HCT116 (cell line): ENCODE measurements at regions not wholly inside any gene's neighbourhood (a gene's known extent, or its start where the extent isn't known, plus 50 kb on each side); places are given as distances from the start of the nearest gene placed in this dataset.

Experiments used
- ATAC-seq: fragments of 200-7000 bp; cut with Tn5 transposase; 2 replicates; pipeline ENCODE4 v1.9.1; 2020; ENCODE audit warnings: mild to moderate bottlenecking, moderate library complexity
- BruUV-seq: library from RNA; stranded (reverse); fragments of 400-500 nt; replicated peaks from 2 replicates; lab custom pipeline; 2021; lab: Mats Ljungman, UMichigan
- CTCF ChIA-PET: fragments of 300-600 bp; sonication (Branson Sonifier 250); formaldehyde crosslinking; loops from one replicate; lab custom pipeline; 2021; ENCODE audit warnings: antibody characterized with exemption; lab: Charles Lee
- POLR2A ChIA-PET: fragments of 300-600, 350-600 bp; sonication (Branson Sonifier 250); formaldehyde crosslinking; loops from one replicate; lab custom pipeline; 2021; ENCODE audit warnings: antibody characterized with exemption; lab: Charles Lee
- RAD21 ChIA-PET, 2 experiments: fragments of 300-600 bp; sonication (Branson Sonifier 250); formaldehyde crosslinking; loops; one replicate each; lab custom pipeline; 2023; ENCODE audit warnings: low total read pairs in 2 of 2; ENCODE audit not compliant: uncharacterized antibody in 2 of 2, unreplicated experiment in 2 of 2, low non-redundant PET in 1 of 2; lab: Charles Lee
- DNase-seq: peaks from one replicate; pipeline ENCODE4 v3.0.0-alpha.2; 2010; ENCODE audit warnings: low read depth, low spot score
- H2AFZ ChIP-seq: fragments of 200-600 bp; shearing (Covaris generic), sonication (generic); 2 replicates; pipeline ENCODE4 v1.6.1; 2017; ENCODE audit warnings: low read depth, mixed run types, mixed read lengths, antibody characterized with exemption, low read length; ENCODE audit not compliant: poor library complexity, severe bottlenecking
- H3K27ac ChIP-seq: 2 replicates; pipeline ENCODE4 v1.5.1; 2012; ENCODE audit warnings: low read depth, low read length
- H3K27me3 ChIP-seq: fragments of 200-600 bp; sonication (generic); 2 replicates; pipeline ENCODE4 v1.6.1; 2016; ENCODE audit warnings: mixed run types, low read length, mixed read lengths; ENCODE audit not compliant: insufficient read depth
- H3K36me3 ChIP-seq, 2 experiments: fragments of 200-500 bp in 1 of 2; fragments of 200-600 bp in 1 of 2; sonication (Bioruptor generic) in 1 of 2; sonication (generic) in 1 of 2; 2 replicates each; pipeline versions ENCODE4 v1.5.1 to v1.6.1; 2014 to 2016; ENCODE audit warnings: low read length in 2 of 2, inconsistent platforms in 1 of 2, mixed read lengths in 1 of 2, mixed run types in 1 of 2; ENCODE audit not compliant: insufficient read depth in 2 of 2, control insufficient read depth in 1 of 2
- H3K4me1 ChIP-seq, 2 experiments: fragments of 200-600 bp in 1 of 2; sonication (generic) in 1 of 2; 2 replicates each; pipeline versions ENCODE4 v1.5.1 to v1.6.1; 2012 to 2017; ENCODE audit warnings: low read length in 2 of 2, inconsistent platforms in 1 of 2, mild to moderate bottlenecking in 1 of 2, mixed read lengths in 1 of 2, mixed run types in 1 of 2, moderate library complexity in 1 of 2; ENCODE audit not compliant: insufficient read depth in 2 of 2, control insufficient read depth in 1 of 2
- H3K4me2 ChIP-seq: fragments of 200-600 bp; sonication (generic); 2 replicates; pipeline ENCODE4 v1.6.1; 2017; ENCODE audit warnings: mixed run types, low read length, mixed read lengths
- H3K4me3 ChIP-seq, 2 experiments: fragments of 200-600 bp in 1 of 2; sonication (generic) in 1 of 2; replicated peaks in 1 of 2; 2 replicates each; pipeline ENCODE4 v1.5.1; 2011 to 2016; ENCODE audit warnings: low read length in 2 of 2, control low read depth in 1 of 2, low read depth in 1 of 2, mild to moderate bottlenecking in 1 of 2, mixed read lengths in 1 of 2, mixed run types in 1 of 2
- H3K79me2 ChIP-seq: fragments of 200-600 bp; sonication (generic); 2 replicates; pipeline ENCODE4 v1.6.1; 2017; ENCODE audit warnings: mild to moderate bottlenecking, mixed run types, low read length, moderate library complexity, mixed read lengths; ENCODE audit not compliant: insufficient read depth
- H3K9ac ChIP-seq: fragments of 200-600 bp; sonication (generic); 2 replicates; pipeline ENCODE4 v1.6.1; 2016; ENCODE audit warnings: low read length, mixed read lengths
- H3K9me2 ChIP-seq: fragments of 200-600 bp; sonication (generic), shearing (Covaris generic); 2 replicates; pipeline ENCODE4 v1.6.1; 2017; ENCODE audit warnings: mixed run types, mild to moderate bottlenecking, moderate library complexity; ENCODE audit not compliant: insufficient read depth
- H3K9me3 ChIP-seq, 2 experiments: fragments of 200-500 bp in 1 of 2; fragments of 200-600 bp in 1 of 2; sonication (Bioruptor generic) in 1 of 2; sonication (generic) in 1 of 2; 2 replicates each; pipeline ENCODE4 v1.6.1; 2014 to 2017; ENCODE audit warnings: low read length in 2 of 2, mixed read lengths in 2 of 2, inconsistent platforms in 1 of 2, low read depth in 1 of 2, mild to moderate bottlenecking in 1 of 2, mixed run types in 1 of 2, moderate library complexity in 1 of 2; ENCODE audit not compliant: control insufficient read depth in 1 of 2, insufficient read depth in 1 of 2
- H4K20me1 ChIP-seq: fragments of 200-600 bp; sonication (generic), shearing (Covaris generic); 2 replicates; pipeline ENCODE4 v1.6.1; 2017; ENCODE audit warnings: mixed run types, mild to moderate bottlenecking, moderate library complexity; ENCODE audit not compliant: insufficient read depth
- CEBPB ChIP-seq: IDR thresholded peaks from 2 replicates; pipeline ENCODE4 v1.6.1; 2012; ENCODE audit warnings: low read depth
- ELF1 ChIP-seq: IDR thresholded peaks from 2 replicates; pipeline ENCODE4 v1.6.1; 2012; ENCODE audit warnings: low read depth, borderline replicate concordance
- EZH2 ChIP-seq: fragments of 200-600 bp; sonication (generic); IDR thresholded peaks from 2 replicates; pipeline ENCODE4 v1.6.1; 2017; ENCODE audit warnings: antibody characterized with exemption, mixed run types
- EZH2phosphoT487 ChIP-seq: fragments of 200-600 bp; IDR thresholded peaks from 2 replicates; pipeline ENCODE4 v1.6.1; 2018; ENCODE audit warnings: antibody characterized with exemption, borderline replicate concordance
- JUND ChIP-seq: IDR thresholded peaks from 2 replicates; pipeline ENCODE4 v1.6.1; 2012
- POLR2A ChIP-seq: IDR thresholded peaks from 2 replicates; pipeline ENCODE4 v1.7.0; 2011; ENCODE audit warnings: borderline replicate concordance; ENCODE audit not compliant: insufficient read depth, insufficient read length; ENCODE audit errors: extremely low read depth
- RAD21 ChIP-seq: IDR thresholded peaks from 2 replicates; pipeline ENCODE4 v1.6.1; 2012; ENCODE audit warnings: low read depth, mild to moderate bottlenecking
- SP1 ChIP-seq: IDR thresholded peaks from 2 replicates; pipeline ENCODE4 v1.6.1; 2012; ENCODE audit warnings: low read depth
- TCF7L2 ChIP-seq: IDR thresholded peaks from 2 replicates; pipeline ENCODE4 v1.7.0; 2011; ENCODE audit warnings: borderline replicate concordance, inconsistent platforms; ENCODE audit not compliant: insufficient read depth, insufficient read length; ENCODE audit errors: extremely low read depth
- YY1 ChIP-seq: IDR thresholded peaks from 2 replicates; pipeline ENCODE4 v1.6.1; 2011; ENCODE audit warnings: low read length, low read depth, moderate library complexity, mild to moderate bottlenecking; ENCODE audit not compliant: insufficient replicate concordance; ENCODE audit errors: extremely low read depth
- ZFX ChIP-seq: fragments of 450-650 bp; IDR thresholded peaks from 2 replicates; pipeline ENCODE4 v1.6.1; 2017
- ZNF274 ChIP-seq: fragments of 200-500 bp; sonication (Bioruptor generic); IDR thresholded peaks from 2 replicates; pipeline ENCODE4 v1.6.1; 2014; ENCODE audit warnings: mild to moderate bottlenecking, low read depth, low read length, inconsistent platforms
- intact Hi-C: fragments of 100-400 bp; cut with micrococcal nuclease; formaldehyde crosslinking; loops from 2 replicates; pipeline ENCODE4 v1.10.0; 2022
- TF ChIP-seq, protein P1 (sequence below), 3 experiments: fragments of 200-600 bp in 1 of 3; sonication (generic) in 1 of 3; IDR thresholded peaks in 2 of 3; conservative IDR thresholded peaks in 1 of 3; 2 replicates each; pipeline ENCODE4 v1.5.1; 2012 to 2017; ENCODE audit warnings: low read depth in 2 of 3, low read length in 2 of 3, antibody characterized with exemption in 1 of 3, borderline replicate concordance in 1 of 3, control low read depth in 1 of 3, mild to moderate bottlenecking in 1 of 3, mixed read lengths in 1 of 3, mixed run types in 1 of 3, moderate library complexity in 1 of 3; ENCODE audit not compliant: insufficient read depth in 1 of 3
- TF ChIP-seq, protein P2 (sequence below): IDR thresholded peaks from 2 replicates; pipeline ENCODE4 v1.6.1; 2012; ENCODE audit warnings: low read depth
- TF ChIP-seq, protein P3 (sequence below): IDR thresholded peaks from 2 replicates; pipeline ENCODE4 v1.6.1; 2012

DNA sequence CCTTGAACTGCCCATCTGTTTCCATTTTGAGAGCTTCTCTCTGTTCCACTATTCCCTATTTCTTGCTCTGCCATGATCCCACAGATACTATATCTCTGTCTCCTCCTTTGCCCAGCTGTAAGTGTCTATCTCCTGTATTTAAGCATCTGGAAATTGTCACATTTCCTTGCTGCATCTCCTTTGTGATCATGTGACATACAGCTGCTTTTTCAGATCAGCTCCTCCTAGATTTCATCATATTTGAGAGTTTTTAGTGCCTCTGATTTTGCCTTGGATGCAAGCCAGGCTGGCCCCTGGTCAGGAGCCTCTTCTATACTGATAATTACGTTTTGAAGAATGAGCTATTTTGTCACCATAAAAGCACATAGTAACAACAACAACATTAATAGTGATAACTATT, 131.7 kb upstream of the TNP1 start:
- Histone ChIP-seq H3K9me3 (no peaks in the 10 kb centered on the region), H3K4me2 (no peak overlapping the region), H3K4me1 (no peaks in the 10 kb centered on the region), H3K36me3 (no peaks in the 10 kb centered on the region), H2AFZ (no peak overlapping the region), H3K27ac (no peak overlapping the region), H3K9ac (no peak overlapping the region), H3K9me2 (no peaks in the 10 kb centered on the region), H3K27me3 (peaks cover 72% of the 10 kb centered on the region), H3K4me3 (no peak overlapping the region), H3K79me2 (no peaks in the 10 kb centered on the region), H4K20me1 (no peaks in the 10 kb centered on the region)
- CTCF ChIA-PET: no interaction called here
- RAD21 ChIA-PET: no interaction called here
- POLR2A ChIA-PET: no interaction called here
- DNase-seq (no peak), ATAC-seq (no peak)
- BruUV-seq: no TSS peak
- intact Hi-C loops: no loop called here
- TF ChIP-seq SP1 (no peak), RAD21 (no peak), POLR2A (no peak), ZNF274 (no peak), ELF1 (no peak), JUND (no peak), EZH2phosphoT487 (no peak), TCF7L2 (no peak), EZH2 (no peak), YY1 (no peak), ZFX (no peak), CEBPB (no peak)
- TF ChIP-seq, protein P1, sequence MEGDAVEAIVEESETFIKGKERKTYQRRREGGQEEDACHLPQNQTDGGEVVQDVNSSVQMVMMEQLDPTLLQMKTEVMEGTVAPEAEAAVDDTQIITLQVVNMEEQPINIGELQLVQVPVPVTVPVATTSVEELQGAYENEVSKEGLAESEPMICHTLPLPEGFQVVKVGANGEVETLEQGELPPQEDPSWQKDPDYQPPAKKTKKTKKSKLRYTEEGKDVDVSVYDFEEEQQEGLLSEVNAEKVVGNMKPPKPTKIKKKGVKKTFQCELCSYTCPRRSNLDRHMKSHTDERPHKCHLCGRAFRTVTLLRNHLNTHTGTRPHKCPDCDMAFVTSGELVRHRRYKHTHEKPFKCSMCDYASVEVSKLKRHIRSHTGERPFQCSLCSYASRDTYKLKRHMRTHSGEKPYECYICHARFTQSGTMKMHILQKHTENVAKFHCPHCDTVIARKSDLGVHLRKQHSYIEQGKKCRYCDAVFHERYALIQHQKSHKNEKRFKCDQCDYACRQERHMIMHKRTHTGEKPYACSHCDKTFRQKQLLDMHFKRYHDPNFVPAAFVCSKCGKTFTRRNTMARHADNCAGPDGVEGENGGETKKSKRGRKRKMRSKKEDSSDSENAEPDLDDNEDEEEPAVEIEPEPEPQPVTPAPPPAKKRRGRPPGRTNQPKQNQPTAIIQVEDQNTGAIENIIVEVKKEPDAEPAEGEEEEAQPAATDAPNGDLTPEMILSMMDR (IDR thresholded peaks at IDR 0.05 in 2 of 3, conservative IDR thresholded peaks at IDR 0.05 in 1 of 3; ENCODE audit: borderline replicate concordance in 1 of 3, insufficient read depth in 1 of 3, low read depth in 2 of 3, low read length in 2 of 3): no peak
- TF ChIP-seq, protein P2, sequence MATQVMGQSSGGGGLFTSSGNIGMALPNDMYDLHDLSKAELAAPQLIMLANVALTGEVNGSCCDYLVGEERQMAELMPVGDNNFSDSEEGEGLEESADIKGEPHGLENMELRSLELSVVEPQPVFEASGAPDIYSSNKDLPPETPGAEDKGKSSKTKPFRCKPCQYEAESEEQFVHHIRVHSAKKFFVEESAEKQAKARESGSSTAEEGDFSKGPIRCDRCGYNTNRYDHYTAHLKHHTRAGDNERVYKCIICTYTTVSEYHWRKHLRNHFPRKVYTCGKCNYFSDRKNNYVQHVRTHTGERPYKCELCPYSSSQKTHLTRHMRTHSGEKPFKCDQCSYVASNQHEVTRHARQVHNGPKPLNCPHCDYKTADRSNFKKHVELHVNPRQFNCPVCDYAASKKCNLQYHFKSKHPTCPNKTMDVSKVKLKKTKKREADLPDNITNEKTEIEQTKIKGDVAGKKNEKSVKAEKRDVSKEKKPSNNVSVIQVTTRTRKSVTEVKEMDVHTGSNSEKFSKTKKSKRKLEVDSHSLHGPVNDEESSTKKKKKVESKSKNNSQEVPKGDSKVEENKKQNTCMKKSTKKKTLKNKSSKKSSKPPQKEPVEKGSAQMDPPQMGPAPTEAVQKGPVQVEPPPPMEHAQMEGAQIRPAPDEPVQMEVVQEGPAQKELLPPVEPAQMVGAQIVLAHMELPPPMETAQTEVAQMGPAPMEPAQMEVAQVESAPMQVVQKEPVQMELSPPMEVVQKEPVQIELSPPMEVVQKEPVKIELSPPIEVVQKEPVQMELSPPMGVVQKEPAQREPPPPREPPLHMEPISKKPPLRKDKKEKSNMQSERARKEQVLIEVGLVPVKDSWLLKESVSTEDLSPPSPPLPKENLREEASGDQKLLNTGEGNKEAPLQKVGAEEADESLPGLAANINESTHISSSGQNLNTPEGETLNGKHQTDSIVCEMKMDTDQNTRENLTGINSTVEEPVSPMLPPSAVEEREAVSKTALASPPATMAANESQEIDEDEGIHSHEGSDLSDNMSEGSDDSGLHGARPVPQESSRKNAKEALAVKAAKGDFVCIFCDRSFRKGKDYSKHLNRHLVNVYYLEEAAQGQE: no peak
- TF ChIP-seq, protein P3, sequence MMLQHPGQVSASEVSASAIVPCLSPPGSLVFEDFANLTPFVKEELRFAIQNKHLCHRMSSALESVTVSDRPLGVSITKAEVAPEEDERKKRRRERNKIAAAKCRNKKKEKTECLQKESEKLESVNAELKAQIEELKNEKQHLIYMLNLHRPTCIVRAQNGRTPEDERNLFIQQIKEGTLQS: no peak
- TF ChIP-seq, all 23 proteins: peak for 0
